IPS-18c (cell line): ENCODE measurements at regions not wholly inside any gene's neighbourhood (a gene's known extent, or its start where the extent isn't known, plus 50 kb on each side); places are given as distances from the start of the nearest gene placed in this dataset.
"Not testable (repeated sequence)": the region's sequence is repeated elsewhere in the genome, so short reads cannot be mapped to it uniquely, and the experiment has no call there.

Experiments
- H3K4me3 ChIP-seq: 2 replicates; pipeline ENCODE4 v1.7.0; 2013; ENCODE audit warnings: low read depth, mild to moderate bottlenecking, low read length, moderate library complexity; ENCODE audit not compliant: insufficient read depth
- H3K9me3 ChIP-seq: one replicate; pipeline ENCODE4 v1.6.1; 2013; ENCODE audit warnings: mild to moderate bottlenecking, low read length, moderate library complexity; ENCODE audit not compliant: control insufficient read depth, insufficient read depth

GRCh38 chr5:106525438-106525837 lies 1145.3 kb downstream of the EFNA5 start:
- Histone ChIP-seq H3K4me3 (no peak overlapping the region), H3K9me3 (no peaks in the 10 kb centered on the region)

- Histone ChIP-seq H3K9me3 (no peaks in the 10 kb centered on the region), H3K4me3 (no peak overlapping the region)
Measured at GRCh38 chr5:106523852-106524251, 1146.9 kb downstream of the EFNA5 start.

GRCh38 chr5:106522296-106522695 lies 1148.4 kb downstream of the EFNA5 start:
- H3K4me3 ChIP-seq, result no peak overlapping the region
- no peaks in the 10 kb centered on the region for H3K9me3 ChIP-seq

- H3K9me3 ChIP-seq, result no peaks in the 10 kb centered on the region
- no peak overlapping the region for H3K4me3 ChIP-seq
Measured at GRCh38 chr5:106521701-106522100, 1149.0 kb downstream of the EFNA5 start.

- Histone ChIP-seq H3K9me3 (no peaks in the 10 kb centered on the region), H3K4me3 (no peak overlapping the region)
Measured at GRCh38 chr5:106510321-106510720, 1160.4 kb downstream of the EFNA5 start.

- Histone ChIP-seq H3K9me3 (no peaks in the 10 kb centered on the region), H3K4me3 (no peak overlapping the region)
Measured at GRCh38 chr5:106508894-106509293, 1161.8 kb downstream of the EFNA5 start.

GRCh38 chr5:106493910-106494309 lies 1176.8 kb downstream of the EFNA5 start:
- no peaks in the 10 kb centered on the region for H3K9me3 ChIP-seq
- H3K4me3 ChIP-seq, result no peak overlapping the region

- H3K4me3 ChIP-seq, result no peak overlapping the region
- no peaks in the 10 kb centered on the region for H3K9me3 ChIP-seq
Measured at GRCh38 chr5:106489004-106489403, 1181.7 kb downstream of the EFNA5 start.

GRCh38 chr5:106488407-106488806 lies 1182.3 kb downstream of the EFNA5 start:
- no peaks in the 10 kb centered on the region for H3K9me3 ChIP-seq

GRCh38 chr5:106481374-106481773 lies 1189.4 kb downstream of the EFNA5 start:
- no peaks in the 10 kb centered on the region for H3K9me3 ChIP-seq
- no peak overlapping the region for H3K4me3 ChIP-seq

More at GRCh38 chr5:106488407-106488806, 1182.3 kb downstream of the EFNA5 start:
- no peak overlapping the region for H3K4me3 ChIP-seq

GRCh38 chr5:106476630-106477029 lies 1194.1 kb downstream of the EFNA5 start:
- Histone ChIP-seq H3K4me3 (no peak overlapping the region), H3K9me3 (peaks cover 2% of the 10 kb centered on the region)

- H3K9me3 ChIP-seq, result peaks cover 2% of the 10 kb centered on the region
- H3K4me3 ChIP-seq, result no peak overlapping the region
Measured at GRCh38 chr5:106474066-106474465, 1196.7 kb downstream of the EFNA5 start.

GRCh38 chr5:106459541-106459940 lies 1211.2 kb downstream of the EFNA5 start:
- Histone ChIP-seq H3K9me3 (no peaks in the 10 kb centered on the region), H3K4me3 (no peak overlapping the region)

GRCh38 chr5:106454651-106455415 lies 1215.9 kb downstream of the EFNA5 start:
- Histone ChIP-seq H3K9me3 (no peaks in the 10 kb centered on the region), H3K4me3 (no peak overlapping the region)

GRCh38 chr5:106454050-106454449 lies 1216.7 kb downstream of the EFNA5 start:
- no peak overlapping the region for H3K4me3 ChIP-seq
- H3K9me3 ChIP-seq, result no peaks in the 10 kb centered on the region

- Histone ChIP-seq H3K4me3 (no peak overlapping the region), H3K9me3 (no peaks in the 10 kb centered on the region)
Measured at GRCh38 chr5:106451998-106452397, 1218.7 kb downstream of the EFNA5 start.

- no peaks in the 10 kb centered on the region for H3K9me3 ChIP-seq
Measured at GRCh38 chr5:106443746-106444145, 1227.0 kb downstream of the EFNA5 start.

GRCh38 chr5:106435185-106435584 lies 1235.6 kb downstream of the EFNA5 start:
- H3K9me3 ChIP-seq, result no peaks in the 10 kb centered on the region
- no peak overlapping the region for H3K4me3 ChIP-seq

More at GRCh38 chr5:106443746-106444145, 1227.0 kb downstream of the EFNA5 start:
- no peak overlapping the region for H3K4me3 ChIP-seq

- not testable (repeated sequence) for H3K9me3 ChIP-seq, H3K4me3 ChIP-seq
Measured at GRCh38 chr5:106430733-106431132, 1240.0 kb downstream of the EFNA5 start.
